NCI-H2227 (cell line): ENCODE measurements at regions not wholly inside any gene's neighbourhood (a gene's known extent, or its start where the extent isn't known, plus 50 kb on each side); places are given as distances from the start of the nearest gene placed in this dataset.

ENCODE experiments used
- DNase-seq: peaks from one replicate; lab custom pipeline; 2025; ENCODE audit not compliant: unreplicated experiment; lab: John Stamatoyannopoulos, UW

DNA sequence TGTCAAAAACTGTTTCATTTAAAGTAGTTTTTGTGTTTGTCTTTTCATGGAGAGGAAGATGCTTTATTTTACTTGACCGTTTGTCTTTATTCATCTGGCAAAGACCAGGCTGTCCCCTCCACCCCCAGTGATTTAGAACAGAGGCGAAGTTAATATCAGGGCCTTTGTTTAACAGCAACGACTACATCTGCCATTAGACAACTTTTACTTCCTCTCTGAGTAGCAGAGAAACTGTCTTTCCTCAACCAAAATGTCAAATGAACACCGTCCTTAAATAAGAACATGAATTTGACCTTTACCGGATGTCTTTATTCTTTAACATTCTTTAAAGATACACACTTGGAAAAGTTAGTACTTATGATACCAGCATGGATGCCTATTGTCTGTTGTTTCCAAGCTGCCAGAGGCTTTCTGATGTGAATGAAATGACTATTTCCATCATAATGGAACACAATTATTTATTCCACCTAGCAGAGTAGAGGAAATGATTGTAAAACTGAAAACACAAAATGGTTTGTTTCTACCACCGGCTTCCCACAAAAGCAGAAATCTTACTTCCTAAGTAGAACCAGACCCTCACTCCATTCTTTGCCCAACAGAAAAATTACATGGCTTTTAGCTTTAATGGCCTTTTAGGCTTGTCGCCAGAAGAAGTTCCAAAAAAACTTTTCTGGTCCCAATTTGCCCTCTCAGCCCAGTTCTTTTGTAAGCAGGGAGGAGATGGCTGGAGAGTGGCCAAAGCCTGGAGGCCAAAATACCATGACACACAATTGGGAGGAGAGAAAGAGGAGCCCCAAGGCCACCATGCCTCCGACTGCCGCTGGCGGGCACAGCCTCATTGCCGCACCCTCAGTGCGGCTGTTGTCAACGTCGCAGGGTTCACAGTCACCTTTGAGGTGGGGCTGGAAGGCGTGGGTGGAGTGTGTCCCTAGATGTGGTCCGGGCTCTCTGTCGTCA lies 168.5 kb downstream of the TEX36 start:
- no peak for DNase-seq

DNA sequence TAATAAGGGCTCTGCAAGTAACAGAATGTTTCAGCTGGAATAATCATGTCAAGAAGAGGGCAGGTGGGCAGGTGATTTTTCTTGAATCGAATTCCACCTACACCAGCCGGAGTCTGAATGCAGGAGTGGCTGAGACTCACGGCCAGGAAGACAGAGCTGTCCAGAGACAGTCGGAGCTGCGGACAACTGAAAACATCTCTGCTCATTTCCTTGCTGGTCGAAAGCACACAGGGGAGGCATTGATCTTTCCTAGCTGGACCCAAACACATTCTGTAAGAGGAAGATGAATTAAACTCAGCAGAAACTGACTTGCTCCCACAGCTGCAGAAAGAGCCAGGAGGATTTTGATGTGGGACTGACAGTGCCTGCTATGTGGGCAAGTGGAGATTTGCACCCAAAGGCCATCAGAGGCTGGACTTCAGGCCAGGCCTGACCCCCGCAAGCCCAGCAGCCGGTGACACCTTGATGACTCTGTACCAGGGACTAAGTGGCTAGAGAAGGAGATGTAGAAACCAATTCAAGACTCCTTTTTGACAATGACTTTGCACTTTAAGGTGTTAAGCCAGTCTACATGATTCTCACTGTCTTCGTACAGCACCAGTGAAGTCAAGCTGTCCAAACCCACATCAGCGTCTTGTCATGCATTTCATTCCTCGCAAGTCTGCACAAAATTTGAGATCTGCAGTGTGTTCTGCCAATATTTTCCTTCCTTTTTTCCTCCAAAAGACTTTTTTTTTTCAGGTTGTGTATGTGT lies 169.4 kb downstream of the TEX36 start:
- no peak for DNase-seq

DNA sequence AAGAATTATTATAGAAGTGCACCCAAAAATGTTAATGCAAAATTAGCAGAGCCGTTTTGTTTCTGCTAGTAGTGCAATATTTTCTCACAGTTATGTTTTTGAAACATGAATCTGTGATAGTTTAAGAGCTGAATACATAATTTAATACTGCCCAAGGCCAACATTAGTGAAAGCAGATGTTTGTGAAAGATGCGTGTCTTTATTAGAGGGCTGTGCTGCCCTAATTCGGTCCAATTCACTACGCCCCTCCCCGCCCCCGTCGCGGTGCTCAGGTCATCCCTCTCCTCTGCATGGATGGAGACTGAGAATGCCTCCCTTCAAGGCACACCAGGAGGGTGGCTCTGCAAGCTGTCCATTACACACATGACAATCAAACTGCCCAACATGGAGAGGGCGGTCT lies 172.0 kb downstream of the TEX36 start:
- no peak for DNase-seq

DNA sequence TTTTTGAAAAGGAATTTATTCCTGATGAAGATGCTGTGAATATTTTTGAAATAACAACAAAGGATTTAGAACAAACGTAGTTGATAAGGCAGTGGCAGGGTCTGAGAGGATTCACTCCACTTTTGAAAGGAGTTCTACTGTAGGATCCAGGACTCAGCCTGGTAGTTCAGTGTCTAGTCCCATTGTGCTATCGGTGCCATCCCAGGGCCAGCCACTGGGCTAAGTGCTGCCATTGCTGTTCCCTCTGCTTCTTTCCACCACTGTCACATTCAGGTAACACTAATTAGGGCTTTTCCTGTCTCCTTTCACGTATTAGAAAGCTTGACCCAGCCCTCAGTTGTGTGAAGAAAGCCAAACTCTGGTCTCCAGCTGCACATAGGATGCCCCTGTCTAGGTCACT lies 177.3 kb downstream of the TEX36 start:
- DNase-seq = no peak

DNA sequence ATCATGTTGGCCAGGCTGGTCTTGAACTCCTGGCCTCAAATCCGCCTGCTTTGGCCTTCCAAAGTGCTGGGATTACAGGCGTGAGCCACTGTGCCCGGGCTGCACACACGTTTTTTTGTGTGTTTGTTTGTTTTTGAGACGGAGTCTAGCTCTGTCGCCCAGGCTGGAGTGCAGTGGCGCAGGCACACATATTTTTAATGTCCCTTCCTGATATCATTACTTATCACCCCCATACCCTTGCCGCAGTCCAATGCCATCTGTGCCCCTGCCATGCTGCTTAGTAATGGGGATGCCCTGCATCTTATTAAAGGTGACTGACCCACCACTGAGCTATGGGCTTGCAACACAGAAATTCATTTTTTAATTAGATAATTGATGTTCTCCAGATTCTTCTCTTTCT lies 180.7 kb downstream of the TEX36 start:
- DNase-seq = no peak

DNA sequence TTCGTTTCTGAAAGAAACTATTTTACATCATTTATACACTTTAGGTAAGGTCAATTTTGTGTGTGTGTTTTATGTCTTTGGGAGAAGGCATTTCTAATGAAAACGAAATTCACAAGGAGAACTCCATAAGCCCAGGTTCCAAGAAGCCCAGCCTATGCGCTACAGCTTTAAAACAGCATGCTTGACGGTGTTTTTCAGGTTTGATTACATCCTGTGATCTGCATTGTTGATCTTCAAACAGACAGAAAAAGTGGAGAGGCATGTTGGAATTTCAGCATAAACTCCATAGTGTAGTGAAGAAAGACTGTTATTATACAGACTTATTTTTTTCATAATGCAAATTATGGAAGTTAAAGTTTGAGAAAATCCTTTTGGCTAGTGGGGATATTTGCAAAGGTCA lies 187.6 kb downstream of the TEX36 start:
- no peak for DNase-seq

DNA sequence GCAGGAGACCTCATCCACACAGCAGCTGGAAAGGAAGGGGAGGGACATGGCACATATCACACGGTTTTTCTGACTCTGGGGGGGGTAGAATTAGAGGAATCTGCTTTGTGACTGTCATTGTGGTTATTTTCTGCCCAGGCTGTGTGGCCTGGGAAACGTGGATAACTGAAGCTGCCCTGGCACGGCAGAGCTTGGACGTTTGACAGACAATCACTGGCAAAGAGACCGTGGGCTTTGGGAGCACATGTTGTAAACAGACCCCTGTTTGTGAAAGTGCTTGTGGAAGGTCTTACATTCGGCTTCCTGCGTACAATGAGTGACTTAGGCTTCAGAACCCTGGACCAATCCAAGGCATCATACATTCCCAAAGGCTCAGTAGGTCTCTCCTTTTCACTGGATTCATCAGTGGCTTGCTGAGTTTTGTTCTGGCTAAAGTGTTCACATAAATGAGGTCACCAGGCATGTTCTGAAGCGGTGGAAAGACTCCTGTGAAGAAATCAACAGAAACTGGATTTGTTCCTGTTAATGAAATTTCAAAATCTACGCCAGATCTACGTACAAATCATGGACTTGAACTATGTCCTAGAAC lies 188.2 kb downstream of the TEX36 start:
- no peak for DNase-seq

DNA sequence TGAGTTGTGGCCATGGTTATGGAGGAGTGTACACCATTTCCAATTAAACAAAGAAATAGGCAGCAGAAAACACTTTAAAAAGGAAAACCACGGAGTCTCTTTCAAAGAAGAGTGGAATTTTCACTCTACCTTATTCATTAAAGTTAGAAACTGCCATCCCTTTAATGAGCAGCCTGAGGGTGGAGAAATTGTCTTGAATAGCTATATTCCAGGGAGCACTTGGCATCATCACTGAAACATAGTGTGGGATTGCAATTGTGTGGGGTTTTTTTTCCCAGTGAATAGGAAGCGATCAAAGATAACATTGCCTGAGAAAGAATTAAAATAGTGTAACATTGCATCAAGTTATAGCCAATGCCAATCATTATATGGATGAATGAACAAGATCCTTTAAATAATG lies 191.6 kb downstream of the TEX36 start:
- no peak for DNase-seq

DNA sequence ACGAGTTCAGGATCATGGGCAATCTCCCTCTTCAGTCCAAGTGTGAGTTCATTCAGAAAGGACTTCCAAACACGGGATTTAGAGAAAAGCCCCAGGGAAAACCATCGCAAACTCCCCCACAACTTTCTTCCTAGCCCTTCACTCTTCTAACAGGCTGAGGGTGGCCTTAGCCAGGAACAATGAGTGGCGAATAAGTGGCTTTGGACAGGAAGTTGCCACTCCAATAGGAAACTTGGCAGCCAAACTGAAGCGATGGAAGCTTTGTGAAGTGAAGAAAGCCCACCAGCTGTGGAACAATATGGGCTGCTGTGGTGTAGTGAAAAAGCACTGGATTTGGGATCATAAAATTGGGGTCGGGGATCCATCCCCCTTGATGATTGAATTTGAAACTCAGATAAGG lies 193.2 kb downstream of the TEX36 start:
- DNase-seq = no peak

DNA sequence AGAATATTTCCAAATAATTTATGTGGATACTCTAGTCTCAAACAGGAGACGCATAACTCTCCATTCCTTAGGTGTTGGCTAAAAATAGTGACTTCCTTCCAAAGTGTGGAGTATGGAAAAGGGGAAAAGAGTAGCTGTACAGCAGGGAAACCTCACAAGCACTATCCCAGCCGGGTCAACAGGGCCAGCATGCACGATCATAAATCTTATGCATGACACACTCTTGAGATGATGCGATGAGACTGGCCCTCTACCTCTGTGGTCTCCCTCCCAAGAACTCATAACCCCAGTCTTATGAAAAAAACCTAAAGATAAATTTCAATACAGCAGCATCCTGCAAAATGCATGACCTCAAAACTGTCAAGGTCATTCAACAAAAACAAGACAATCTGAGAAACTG lies 197.3 kb downstream of the TEX36 start:
- no peak for DNase-seq

DNA sequence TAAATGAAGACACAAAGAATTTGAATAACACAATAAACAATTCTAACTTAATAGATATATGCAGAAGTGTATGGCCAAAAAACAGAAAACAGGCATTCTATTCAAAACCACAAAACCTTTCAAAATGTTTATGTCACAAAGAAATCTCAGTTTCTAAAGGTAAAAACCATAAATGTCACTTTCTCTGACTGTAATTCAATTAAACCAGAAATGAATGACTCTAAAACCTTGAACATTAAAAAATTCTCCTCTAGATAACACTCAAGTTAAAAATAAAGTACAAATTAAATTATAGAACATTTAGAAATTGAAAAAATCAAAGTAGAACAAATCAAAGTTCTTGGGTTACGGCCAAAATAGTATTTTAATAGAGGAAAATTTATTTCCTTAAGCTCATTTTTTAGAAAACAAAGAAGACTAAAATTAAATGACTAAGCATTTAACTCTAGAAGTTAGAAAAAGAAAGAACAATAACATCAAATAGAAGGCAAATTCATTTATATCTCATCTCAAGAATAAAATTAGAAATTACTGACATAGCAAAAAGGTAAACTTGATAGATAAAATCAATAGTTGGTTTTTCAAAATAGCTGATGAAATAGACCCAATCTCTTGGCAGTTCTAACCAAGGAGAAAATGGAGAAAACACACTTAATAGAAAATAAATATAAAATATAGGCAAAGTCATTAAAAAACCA lies 198.8 kb downstream of the TEX36 start:
- no peak for DNase-seq

DNA sequence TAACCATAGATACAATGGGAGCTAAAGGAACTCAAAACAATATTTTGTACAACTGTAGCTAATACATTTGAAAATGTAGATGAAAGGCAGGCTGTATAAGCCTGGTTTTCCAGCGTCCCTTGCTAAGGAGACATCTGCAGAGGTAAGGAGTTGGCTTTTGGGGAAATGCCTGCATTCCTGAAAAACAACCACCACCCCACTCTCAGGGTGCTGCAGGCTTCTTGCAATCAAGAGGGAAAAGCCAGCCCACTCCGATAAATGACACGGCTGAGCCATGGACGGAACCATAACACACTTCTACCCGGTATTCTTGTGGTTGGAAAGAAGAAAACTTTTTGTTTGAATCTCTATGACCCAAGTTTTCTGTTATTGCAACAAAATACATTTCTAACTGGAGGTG lies 200.3 kb downstream of the TEX36 start:
- DNase-seq = no peak

DNA sequence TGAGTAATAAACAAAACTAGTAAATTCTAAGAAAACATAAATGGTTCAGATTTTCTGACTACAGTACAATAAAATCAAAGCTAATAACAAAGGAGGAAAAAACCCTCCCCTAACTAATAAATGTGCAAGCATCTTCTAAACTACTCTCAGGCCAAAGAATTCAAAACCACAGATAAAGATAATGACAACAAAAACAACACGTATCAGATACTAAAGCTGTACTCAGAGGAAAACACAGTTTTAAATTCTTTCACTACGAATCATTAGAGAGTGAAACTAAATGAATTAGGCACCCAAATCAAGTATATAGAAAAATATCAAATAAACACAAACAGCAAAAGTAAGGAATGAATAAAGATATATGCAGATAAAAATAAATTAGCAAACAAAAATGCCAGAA lies 200.9 kb downstream of the TEX36 start:
- no peak for DNase-seq

DNA sequence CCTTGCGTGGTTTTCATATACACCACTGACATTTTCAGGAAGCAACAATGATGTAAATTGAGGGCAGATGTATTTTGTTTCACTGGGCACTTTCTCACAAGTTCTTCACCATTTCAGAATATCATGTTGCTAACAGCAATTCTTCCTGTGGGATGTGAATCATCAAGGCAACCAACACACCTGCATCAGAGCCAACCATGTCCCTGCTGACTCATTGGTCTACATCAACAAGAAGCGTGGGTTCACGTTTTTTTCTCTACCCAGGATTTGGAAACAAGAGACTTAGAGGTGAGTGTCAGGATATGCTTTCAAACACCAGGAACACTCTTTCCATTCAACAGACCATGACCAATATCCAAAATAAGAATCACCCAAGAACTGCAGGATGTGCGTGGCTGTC lies 203.9 kb downstream of the TEX36 start:
- DNase-seq = no peak

DNA sequence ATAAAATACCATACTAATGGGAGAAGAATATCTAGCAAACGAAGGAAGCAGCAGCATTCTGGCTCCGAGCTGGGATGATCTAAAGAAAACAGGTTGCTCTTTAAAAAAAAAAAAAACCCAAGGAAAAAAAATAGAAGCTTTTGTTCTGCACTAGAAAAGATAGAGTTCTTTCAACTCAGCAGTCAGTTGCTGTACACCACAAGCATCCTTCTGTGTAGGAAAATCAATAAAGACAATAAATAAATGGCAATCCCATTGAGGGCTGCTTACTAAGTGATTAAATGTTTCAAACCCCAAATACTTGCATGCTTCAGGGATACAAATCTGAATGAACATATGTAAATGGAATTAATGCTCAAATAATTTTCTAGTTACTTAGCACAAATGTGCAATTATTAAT lies 207.1 kb downstream of the TEX36 start:
- no peak for DNase-seq

DNA sequence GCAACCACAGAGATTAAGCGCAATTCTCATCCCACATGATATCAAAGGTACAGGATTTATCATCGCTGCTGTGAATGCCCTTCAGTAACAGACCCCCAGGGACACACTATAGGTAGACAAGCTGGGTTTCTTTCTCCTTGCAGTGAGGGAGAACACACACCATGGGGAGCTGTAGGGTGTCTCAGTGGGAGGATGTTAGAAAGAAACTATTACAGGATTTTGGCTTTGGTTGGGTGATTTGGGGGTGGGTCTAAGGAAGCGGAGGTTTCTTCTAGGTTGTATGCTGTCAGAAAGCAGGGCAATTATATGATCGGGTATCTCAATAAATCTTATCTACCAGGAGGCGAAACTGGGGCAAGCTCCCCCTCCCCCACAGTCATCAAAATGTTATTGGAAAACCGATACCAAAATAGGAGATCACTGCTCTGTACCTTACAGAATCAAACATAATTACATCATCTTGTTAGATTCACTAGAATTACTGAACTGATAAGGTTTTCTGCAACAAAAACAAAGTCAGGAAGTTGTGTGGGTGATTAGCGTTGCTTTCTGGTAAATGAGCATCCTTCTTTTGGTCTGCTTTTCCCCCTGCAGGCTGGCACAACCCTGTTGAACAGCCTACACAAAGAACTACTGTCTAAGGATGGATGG lies 209.7 kb downstream of the TEX36 start:
- no peak for DNase-seq

DNA sequence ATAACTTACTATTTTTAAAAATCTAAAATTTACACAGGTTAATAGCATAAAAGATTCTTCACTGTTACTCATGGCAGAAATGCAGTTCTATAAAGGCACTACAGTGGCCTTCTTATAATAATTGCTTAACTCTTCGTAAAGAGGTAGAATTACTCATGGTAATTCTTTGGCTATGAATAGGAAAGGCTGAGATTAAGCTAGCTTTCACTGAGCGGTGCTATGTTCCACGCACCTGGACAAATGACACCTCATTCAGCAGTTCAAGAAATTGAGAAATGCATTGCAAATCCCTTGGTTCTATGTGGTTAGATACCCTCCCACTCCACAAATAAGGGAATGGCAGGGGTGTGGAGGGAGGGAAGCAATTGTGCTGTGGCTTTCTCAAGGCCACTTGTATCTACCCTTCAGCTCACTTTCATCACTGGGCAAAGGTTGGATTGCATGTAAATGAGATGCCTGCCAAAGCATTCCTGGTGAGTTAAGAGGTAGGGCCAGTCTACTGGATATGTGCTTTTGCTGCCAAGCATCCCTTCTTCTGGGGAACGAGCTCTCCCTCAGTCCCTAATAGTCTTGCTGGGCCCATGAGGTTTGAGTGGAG lies 210.9 kb downstream of the TEX36 start:
- no peak for DNase-seq

DNA sequence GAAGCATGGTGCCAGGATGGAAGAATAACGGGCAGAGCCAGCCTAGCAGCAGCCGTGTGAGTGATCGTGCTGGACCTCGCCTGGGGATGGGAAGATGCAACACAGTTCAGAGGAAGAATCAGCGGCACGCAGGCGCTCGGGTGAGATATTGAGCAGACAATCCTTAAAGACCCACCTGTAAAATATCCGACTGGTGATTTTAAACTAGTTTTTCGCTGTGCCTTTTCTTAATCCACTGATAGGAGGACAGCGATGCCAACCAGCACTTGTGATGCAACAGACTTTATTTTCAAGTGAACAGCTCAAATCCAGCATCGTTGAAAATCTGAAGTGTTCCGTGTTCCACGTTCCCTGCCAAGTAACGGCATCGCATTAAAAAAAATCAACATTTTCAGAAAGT lies 214.7 kb downstream of the TEX36 start:
- no peak for DNase-seq

DNA sequence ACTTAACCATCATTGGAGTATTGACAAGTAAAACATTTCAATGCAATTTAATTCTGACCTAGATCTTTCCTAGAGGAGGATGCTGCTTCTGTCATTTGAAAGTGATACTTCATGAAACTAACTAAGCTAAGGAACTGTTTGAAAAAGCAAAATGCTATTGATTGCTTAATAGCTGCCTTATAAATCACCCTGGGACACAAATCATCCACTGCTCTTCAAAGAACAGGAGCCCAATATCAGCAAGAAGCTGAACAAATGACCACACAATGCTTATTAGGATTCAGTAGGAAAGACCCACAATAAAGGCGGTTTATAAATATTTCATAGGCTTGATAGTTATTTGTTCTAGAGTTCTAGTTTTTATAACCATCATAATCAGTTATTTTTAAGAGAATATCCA lies 216.3 kb downstream of the TEX36 start:
- DNase-seq = no peak

DNA sequence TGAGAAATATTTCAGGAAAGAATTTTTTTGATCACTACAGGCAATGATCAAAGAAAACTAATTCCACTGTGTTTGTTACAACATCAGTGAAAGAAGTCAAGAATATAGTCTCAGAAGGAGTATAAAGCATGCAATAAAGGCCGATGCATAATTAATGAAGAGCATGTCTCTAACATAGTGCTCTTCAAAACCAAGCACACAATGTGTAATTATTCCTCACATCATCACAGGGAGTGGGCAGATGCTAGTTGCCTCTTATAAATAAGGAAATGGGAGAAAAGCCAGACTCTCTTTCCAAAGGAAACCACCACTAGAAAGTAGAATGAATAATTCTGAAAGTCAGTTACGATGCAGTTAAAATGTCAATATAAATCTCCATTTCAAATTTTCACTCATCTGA lies 220.1 kb downstream of the TEX36 start:
- no peak for DNase-seq

DNA sequence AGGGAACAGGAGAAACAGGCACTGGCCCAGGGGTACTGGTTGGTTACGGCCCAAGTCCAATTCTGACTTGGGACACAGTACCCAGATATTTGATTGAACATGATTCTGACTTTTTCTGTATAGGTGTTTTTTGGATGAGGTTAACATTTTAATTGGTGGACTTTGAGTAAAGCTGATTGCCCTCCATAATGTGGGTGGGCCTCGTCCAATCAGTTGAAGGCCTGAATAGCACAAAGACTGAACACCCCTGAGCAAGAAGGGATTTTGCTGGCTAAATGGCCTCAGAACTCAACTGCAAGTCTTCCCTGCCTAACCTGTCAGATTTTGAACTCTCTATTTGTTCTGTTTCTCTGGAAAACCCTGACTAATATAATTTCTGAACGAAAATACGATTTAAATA lies 222.6 kb downstream of the TEX36 start:
- DNase-seq = no peak
